ENCODE measurements at regions not wholly inside any gene's neighbourhood (a gene's known extent, or its start where the extent isn't known, plus 50 kb on each side); places are given as distances from the start of the nearest gene placed in this dataset.

DNA sequence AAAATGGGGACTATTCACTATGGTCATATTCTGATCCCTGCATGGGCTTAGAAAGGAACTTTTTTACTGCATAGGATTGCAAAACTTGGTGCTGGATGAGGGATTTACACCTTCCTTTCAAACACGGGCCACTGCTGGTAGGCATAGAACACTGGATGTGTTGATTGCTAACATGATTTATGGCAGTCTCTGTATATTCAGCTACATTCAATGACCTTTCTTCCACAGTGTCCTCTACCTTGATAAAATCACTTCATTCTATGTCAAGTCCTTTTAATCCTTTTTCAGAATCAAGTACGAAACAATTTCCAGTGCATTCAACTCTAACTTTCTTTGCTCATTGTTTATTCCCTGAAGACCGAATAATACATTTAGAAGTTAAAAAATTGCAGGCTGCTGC, 91.9 kb upstream of the ATG10 start:
- TF ChIP-seq POLR2AphosphoS5 (IDR thresholded peaks at IDR 0.05; ENCODE audit: borderline replicate concordance, low read depth, low read length), result no peak
- no peak for TF ChIP-seq EZH2 (IDR thresholded peaks at IDR 0.05)
- no peak for TF ChIP-seq FOXP2 (optimal IDR thresholded peaks at IDR 0.05; ENCODE audit: control extremely low read depth, extremely low read length, insufficient read depth)
